ENCODE measurements at regions not wholly inside any gene's neighbourhood (a gene's known extent, or its start where the extent isn't known, plus 50 kb on each side); places are given as distances from the start of the nearest gene placed in this dataset.

DNA sequence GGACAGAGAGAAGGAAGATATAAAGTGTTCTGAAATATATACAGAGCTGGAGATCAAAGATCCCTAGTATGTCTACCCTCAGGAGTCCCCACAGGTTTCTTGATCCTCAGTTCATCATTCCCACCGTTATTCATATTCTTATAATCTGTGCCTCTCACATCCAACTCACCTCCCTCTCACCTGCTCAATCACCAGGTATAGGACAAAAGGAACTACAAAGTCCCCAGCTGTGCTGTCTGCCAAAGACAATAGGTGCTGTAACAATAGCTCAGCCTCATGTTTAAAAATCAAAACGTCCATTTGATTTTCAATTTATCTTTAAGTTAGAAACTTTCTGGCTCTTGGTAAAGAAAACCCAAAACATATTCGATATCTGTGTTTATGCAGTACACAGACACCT is 121.1 kb upstream of the PKN2 start:
- Mint-ChIP-seq H3K9me3 (ENCODE audit: unreplicated experiment) (no peaks in the 10 kb centered on the region), H3K4me1 (ENCODE audit: low read depth, unreplicated experiment) (no peaks in the 10 kb centered on the region), H3K27me3 (ENCODE audit: low read depth, unreplicated experiment) (no peaks in the 10 kb centered on the region), H3K27ac (ENCODE audit: unreplicated experiment) (no peak overlapping the region), H3K4me3 (ENCODE audit: unreplicated experiment) (no peak overlapping the region), H3K36me3 (ENCODE audit: low read depth, unreplicated experiment) (no peaks in the 10 kb centered on the region)
- DNase-seq (ENCODE audit: low read depth) (no peak), FAIRE-seq (no peak)
- no peak for TF ChIP-seq EZH2 (IDR thresholded peaks at IDR 0.05; ENCODE audit: insufficient read depth, low read length)
- TF ChIP-seq, protein P1, sequence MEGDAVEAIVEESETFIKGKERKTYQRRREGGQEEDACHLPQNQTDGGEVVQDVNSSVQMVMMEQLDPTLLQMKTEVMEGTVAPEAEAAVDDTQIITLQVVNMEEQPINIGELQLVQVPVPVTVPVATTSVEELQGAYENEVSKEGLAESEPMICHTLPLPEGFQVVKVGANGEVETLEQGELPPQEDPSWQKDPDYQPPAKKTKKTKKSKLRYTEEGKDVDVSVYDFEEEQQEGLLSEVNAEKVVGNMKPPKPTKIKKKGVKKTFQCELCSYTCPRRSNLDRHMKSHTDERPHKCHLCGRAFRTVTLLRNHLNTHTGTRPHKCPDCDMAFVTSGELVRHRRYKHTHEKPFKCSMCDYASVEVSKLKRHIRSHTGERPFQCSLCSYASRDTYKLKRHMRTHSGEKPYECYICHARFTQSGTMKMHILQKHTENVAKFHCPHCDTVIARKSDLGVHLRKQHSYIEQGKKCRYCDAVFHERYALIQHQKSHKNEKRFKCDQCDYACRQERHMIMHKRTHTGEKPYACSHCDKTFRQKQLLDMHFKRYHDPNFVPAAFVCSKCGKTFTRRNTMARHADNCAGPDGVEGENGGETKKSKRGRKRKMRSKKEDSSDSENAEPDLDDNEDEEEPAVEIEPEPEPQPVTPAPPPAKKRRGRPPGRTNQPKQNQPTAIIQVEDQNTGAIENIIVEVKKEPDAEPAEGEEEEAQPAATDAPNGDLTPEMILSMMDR (IDR thresholded peaks at IDR 0.05; ENCODE audit: insufficient read depth, low read depth, low read length): no peak
- H3K4me3 ChIP-seq (ENCODE audit: insufficient read depth, low read depth, low read length): no peak overlapping the region
- H3K9me3 ChIP-seq (ENCODE audit: insufficient read depth, low read depth, low read length): no peaks in the 10 kb centered on the region
- H3K27ac ChIP-seq (ENCODE audit: low read depth, low read length): no peak overlapping the region
- no peaks in the 10 kb centered on the region for H3K27me3 ChIP-seq (ENCODE audit: insufficient read depth, low read length)
- H3K4me2 ChIP-seq (ENCODE audit: low read length): no peak overlapping the region
- H2AFZ ChIP-seq (ENCODE audit: low read depth, low read length): no peak overlapping the region
- no peaks in the 10 kb centered on the region for H3K4me1 ChIP-seq (ENCODE audit: insufficient read depth, low read length)
- H3K9ac ChIP-seq (ENCODE audit: low read length): no peak overlapping the region
- no peaks in the 10 kb centered on the region for H4K20me1 ChIP-seq (ENCODE audit: insufficient read depth, low read length)
- H3K36me3 ChIP-seq (ENCODE audit: insufficient read depth, low read length): no peaks in the 10 kb centered on the region
- no peaks in the 10 kb centered on the region for H3K79me2 ChIP-seq (ENCODE audit: insufficient read depth, low read length)

DNA sequence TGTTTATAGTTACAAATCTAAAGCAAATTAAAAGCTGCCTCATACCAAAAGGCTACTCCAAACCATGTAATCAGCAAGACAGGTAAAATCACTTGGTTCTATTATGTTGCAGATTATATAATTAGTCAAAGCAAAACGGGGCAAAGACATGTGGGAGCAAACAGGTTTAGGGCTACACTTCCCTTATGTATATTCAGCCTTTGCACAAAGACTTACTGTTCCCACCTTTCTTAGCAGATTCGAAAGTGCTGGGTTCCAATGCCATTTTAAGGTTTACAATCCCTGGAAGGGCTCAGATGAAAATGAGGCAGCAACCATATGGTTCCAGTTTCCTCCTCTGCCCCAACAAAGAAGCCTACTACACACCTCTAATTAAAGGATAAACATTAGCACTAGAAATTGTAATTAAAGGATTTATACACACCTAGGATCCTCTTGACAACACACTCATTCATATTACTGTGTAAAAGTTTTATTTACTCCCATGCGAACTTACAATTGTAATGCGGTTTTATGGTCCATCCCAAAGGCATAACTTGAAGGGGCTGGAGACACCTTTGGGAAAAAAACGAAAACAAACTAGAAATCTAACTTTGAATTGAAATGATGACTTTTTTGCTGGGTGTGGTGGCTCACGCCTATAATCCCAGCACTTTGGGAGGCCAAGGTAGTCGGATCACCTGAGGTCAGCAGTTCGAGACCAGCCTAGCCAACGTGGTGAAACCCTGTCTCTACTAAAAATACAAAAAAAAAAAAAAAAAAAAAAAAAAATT is 117.3 kb upstream of the PKN2 start:
- Histone ChIP-seq H3K27me3 (ENCODE audit: insufficient read depth, low read length) (no peaks in the 10 kb centered on the region), H3K27ac (ENCODE audit: low read depth, low read length) (no peak overlapping the region), H3K9ac (ENCODE audit: low read length) (no peak overlapping the region), H3K4me1 (ENCODE audit: insufficient read depth, low read length) (no peaks in the 10 kb centered on the region), H3K36me3 (ENCODE audit: insufficient read depth, low read length) (no peaks in the 10 kb centered on the region), H2AFZ (ENCODE audit: low read depth, low read length) (no peak overlapping the region), H3K79me2 (ENCODE audit: insufficient read depth, low read length) (no peaks in the 10 kb centered on the region), H3K4me3 (ENCODE audit: insufficient read depth, low read depth, low read length) (no peak overlapping the region), H4K20me1 (ENCODE audit: insufficient read depth, low read length) (no peaks in the 10 kb centered on the region), H3K9me3 (ENCODE audit: insufficient read depth, low read depth, low read length) (no peaks in the 10 kb centered on the region), H3K4me2 (ENCODE audit: low read length) (no peak overlapping the region)
- no peak for TF ChIP-seq EZH2 (IDR thresholded peaks at IDR 0.05; ENCODE audit: insufficient read depth, low read length)
- TF ChIP-seq, protein P1 (IDR thresholded peaks at IDR 0.05; ENCODE audit: insufficient read depth, low read depth, low read length): no peak
- Mint-ChIP-seq H3K4me3 (ENCODE audit: unreplicated experiment) (no peak overlapping the region), H3K9me3 (ENCODE audit: unreplicated experiment) (no peaks in the 10 kb centered on the region), H3K36me3 (ENCODE audit: low read depth, unreplicated experiment) (no peaks in the 10 kb centered on the region), H3K27ac (ENCODE audit: unreplicated experiment) (no peak overlapping the region), H3K27me3 (ENCODE audit: low read depth, unreplicated experiment) (no peaks in the 10 kb centered on the region), H3K4me1 (ENCODE audit: low read depth, unreplicated experiment) (no peaks in the 10 kb centered on the region)
- FAIRE-seq: no peak
- DNase-seq (ENCODE audit: low read depth): no peak

DNA sequence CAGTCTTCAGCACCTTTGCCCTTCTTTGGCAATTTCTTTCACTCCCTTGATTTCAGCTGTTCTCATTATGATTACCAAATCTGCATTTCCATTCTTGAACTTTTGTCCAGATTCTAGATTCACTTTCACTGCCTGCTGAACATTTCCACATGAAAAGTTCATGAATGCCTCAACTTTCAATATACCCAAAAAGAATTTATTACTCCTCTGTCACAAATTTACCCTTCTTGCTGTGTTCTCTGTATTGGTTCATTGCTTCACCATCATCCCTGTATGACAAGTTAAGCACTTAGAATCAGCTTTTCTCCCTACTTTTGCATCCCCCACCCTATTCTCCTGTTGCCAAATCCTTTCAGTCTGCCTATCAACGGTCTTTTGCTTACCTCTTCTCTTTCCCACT is 112.6 kb upstream of the PKN2 start:
- no peaks in the 10 kb centered on the region for H3K4me1 Mint-ChIP-seq (ENCODE audit: low read depth, unreplicated experiment)
- H3K36me3 Mint-ChIP-seq (ENCODE audit: low read depth, unreplicated experiment): no peaks in the 10 kb centered on the region
- no peak overlapping the region for H3K4me3 ChIP-seq (ENCODE audit: insufficient read depth, low read depth, low read length)
- H3K4me1 ChIP-seq (ENCODE audit: insufficient read depth, low read length): no peaks in the 10 kb centered on the region
- TF ChIP-seq, protein P1 (IDR thresholded peaks at IDR 0.05; ENCODE audit: insufficient read depth, low read depth, low read length): no peak
- TF ChIP-seq EZH2 (IDR thresholded peaks at IDR 0.05; ENCODE audit: insufficient read depth, low read length): no peak
- no peaks in the 10 kb centered on the region for H3K79me2 ChIP-seq (ENCODE audit: insufficient read depth, low read length)
- H3K9ac ChIP-seq (ENCODE audit: low read length): no peak overlapping the region
- no peak overlapping the region for H3K27ac ChIP-seq (ENCODE audit: low read depth, low read length)
- H3K4me2 ChIP-seq (ENCODE audit: low read length): no peak overlapping the region
- no peaks in the 10 kb centered on the region for H4K20me1 ChIP-seq (ENCODE audit: insufficient read depth, low read length)
- no peak for FAIRE-seq
- no peaks in the 10 kb centered on the region for H3K9me3 Mint-ChIP-seq (ENCODE audit: unreplicated experiment)
- H3K36me3 ChIP-seq (ENCODE audit: insufficient read depth, low read length): no peaks in the 10 kb centered on the region
- H2AFZ ChIP-seq (ENCODE audit: low read depth, low read length): no peak overlapping the region
- no peaks in the 10 kb centered on the region for H3K9me3 ChIP-seq (ENCODE audit: insufficient read depth, low read depth, low read length)
- DNase-seq (ENCODE audit: low read depth): no peak
- no peak overlapping the region for H3K4me3 Mint-ChIP-seq (ENCODE audit: unreplicated experiment)
- no peaks in the 10 kb centered on the region for H3K27me3 ChIP-seq (ENCODE audit: insufficient read depth, low read length)
- no peak overlapping the region for H3K27ac Mint-ChIP-seq (ENCODE audit: unreplicated experiment)
- H3K27me3 Mint-ChIP-seq (ENCODE audit: low read depth, unreplicated experiment): no peaks in the 10 kb centered on the region
